ENCODE measurements at regions not wholly inside any gene's neighbourhood (a gene's known extent, or its start where the extent isn't known, plus 50 kb on each side); places are given as distances from the start of the nearest gene placed in this dataset.

DNA sequence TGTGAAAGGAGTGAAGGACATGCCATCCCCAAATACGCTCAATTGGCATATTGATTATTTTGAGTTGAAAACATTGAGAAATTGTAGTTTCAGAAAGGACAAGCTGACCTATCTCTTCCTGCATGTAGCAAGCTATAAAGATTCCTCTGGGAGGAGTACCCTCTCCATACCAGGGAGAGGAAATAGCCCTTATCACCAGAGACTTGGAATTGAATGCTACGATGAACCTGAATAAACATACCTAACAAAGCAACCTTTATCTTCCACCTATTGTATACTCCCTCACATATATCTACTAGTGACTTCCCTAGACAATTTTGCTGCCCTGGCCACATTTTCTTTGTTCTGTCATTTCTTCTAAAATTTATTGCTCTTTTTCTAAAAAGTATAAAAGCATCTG, 150.2 kb upstream of the EEPD1 start:
- TF ChIP-seq, protein P1, sequence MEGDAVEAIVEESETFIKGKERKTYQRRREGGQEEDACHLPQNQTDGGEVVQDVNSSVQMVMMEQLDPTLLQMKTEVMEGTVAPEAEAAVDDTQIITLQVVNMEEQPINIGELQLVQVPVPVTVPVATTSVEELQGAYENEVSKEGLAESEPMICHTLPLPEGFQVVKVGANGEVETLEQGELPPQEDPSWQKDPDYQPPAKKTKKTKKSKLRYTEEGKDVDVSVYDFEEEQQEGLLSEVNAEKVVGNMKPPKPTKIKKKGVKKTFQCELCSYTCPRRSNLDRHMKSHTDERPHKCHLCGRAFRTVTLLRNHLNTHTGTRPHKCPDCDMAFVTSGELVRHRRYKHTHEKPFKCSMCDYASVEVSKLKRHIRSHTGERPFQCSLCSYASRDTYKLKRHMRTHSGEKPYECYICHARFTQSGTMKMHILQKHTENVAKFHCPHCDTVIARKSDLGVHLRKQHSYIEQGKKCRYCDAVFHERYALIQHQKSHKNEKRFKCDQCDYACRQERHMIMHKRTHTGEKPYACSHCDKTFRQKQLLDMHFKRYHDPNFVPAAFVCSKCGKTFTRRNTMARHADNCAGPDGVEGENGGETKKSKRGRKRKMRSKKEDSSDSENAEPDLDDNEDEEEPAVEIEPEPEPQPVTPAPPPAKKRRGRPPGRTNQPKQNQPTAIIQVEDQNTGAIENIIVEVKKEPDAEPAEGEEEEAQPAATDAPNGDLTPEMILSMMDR (IDR thresholded peaks at IDR 0.05) = no peak
- no peak for TF ChIP-seq ZFX (IDR thresholded peaks at IDR 0.05; ENCODE audit: borderline replicate concordance)

Data from 22Rv1 (cell line).